ENCODE measurements at regions not wholly inside any gene's neighbourhood (a gene's known extent, or its start where the extent isn't known, plus 50 kb on each side); places are given as distances from the start of the nearest gene placed in this dataset.

- intact Hi-C loops (cut with micrococcal nuclease), result no loop called here
- H4K20me1 ChIP-seq (replicated peaks; ENCODE audit: control insufficient read depth, extremely low read depth, insufficient read depth, low read length), result no peaks in the 10 kb centered on the region
- H3K27me3 ChIP-seq (ENCODE audit: control insufficient read depth in 2 of 2, insufficient read depth in 2 of 2, low read length in 2 of 2), result no peaks in the 10 kb centered on the region
- no TSS peak for BruUV-seq (replicated peaks)
- no peak overlapping the region for H3K4me3 ChIP-seq (replicated peaks in 1 of 3; ENCODE audit: insufficient read depth in 1 of 3, low read depth in 1 of 3, low read length in 3 of 3)
- no peaks in the 10 kb centered on the region for H3K9me3 ChIP-seq (replicated peaks; ENCODE audit: control insufficient read depth, insufficient read depth, low read length)
- DNase-seq (ENCODE audit: low read depth, low spot score) (no peak), FAIRE-seq (no peak)
- CTCF ChIA-PET, result no interaction called here
- no peak overlapping the region for H3K27ac ChIP-seq (ENCODE audit: insufficient read depth, low read depth, low read length)
- POLR2A ChIA-PET, result no interaction called here
- no peak for TF ChIP-seq JUN (IDR thresholded peaks at IDR 0.05; ENCODE audit: borderline replicate concordance, insufficient read depth, insufficient read length, low read depth)
- no peak for TF ChIP-seq POLR2AphosphoS5 (IDR thresholded peaks at IDR 0.05; ENCODE audit: insufficient read depth, low read depth, low read length)
- TF ChIP-seq CTCF (IDR thresholded peaks at IDR 0.05; ENCODE audit: extremely low read depth in 1 of 2, insufficient read depth in 1 of 2, low read depth in 1 of 2, low read length in 2 of 2), result no peak
- no peak for TF ChIP-seq MYC (IDR thresholded peaks at IDR 0.05; ENCODE audit: low read depth, low read length)
- TF ChIP-seq FOS (IDR thresholded peaks at IDR 0.05; ENCODE audit: borderline replicate concordance, insufficient read depth, low read length), result no peak
- TF ChIP-seq POLR2A (IDR thresholded peaks at IDR 0.05; ENCODE audit: low read depth, low read length), result no peak
- TF ChIP-seq GATA2 (IDR thresholded peaks at IDR 0.05; ENCODE audit: insufficient read depth, insufficient read length, low read depth, low read length), result no peak
- TF ChIP-seq MAX (IDR thresholded peaks at IDR 0.05; ENCODE audit: insufficient read depth, insufficient read length), result no peak
- no peak for TF ChIP-seq EZH2 (IDR thresholded peaks at IDR 0.05; ENCODE audit: borderline replicate concordance, low read depth, low read length, severe bottlenecking)
- no peak overlapping the region for H3K9ac ChIP-seq (replicated peaks; ENCODE audit: extremely low read depth, insufficient read depth, low read length)
- H2AFZ ChIP-seq (ENCODE audit: low read depth, low read length), result no peak overlapping the region
- H3K79me2 ChIP-seq (ENCODE audit: control insufficient read depth, insufficient read depth, low read length), result no peaks in the 10 kb centered on the region
- H3K4me2 ChIP-seq (ENCODE audit: insufficient read depth, low read length), result no peak overlapping the region
- peaks cover 4% of the 10 kb centered on the region for H3K4me1 ChIP-seq (ENCODE audit: control insufficient read depth, extremely low read depth, insufficient read depth, low read length)
- dilution Hi-C loops (cut with MboI; ENCODE audit: extremely low pct_ligation_motif_present, low sequenced_read_pairs), result no loop called here
- no peaks in the 10 kb centered on the region for H3K36me3 ChIP-seq (ENCODE audit: control insufficient read depth in 2 of 2, extremely low read depth in 1 of 2, insufficient read depth in 2 of 2, low read length in 2 of 2)
- H3K9me1 ChIP-seq (replicated peaks; ENCODE audit: control insufficient read depth, extremely low read depth, insufficient read depth, low read length), result no peaks in the 10 kb centered on the region
Measured at GRCh38 chr16:9607515-9608230, 516.2 kb downstream of the HAPSTR1 start.
